ENCODE measurements at regions not wholly inside any gene's neighbourhood (a gene's known extent, or its start where the extent isn't known, plus 50 kb on each side); places are given as distances from the start of the nearest gene placed in this dataset.
"Not testable (repeated sequence)": the region's sequence is repeated elsewhere in the genome, so short reads cannot be mapped to it uniquely, and the experiment has no call there.

DNA sequence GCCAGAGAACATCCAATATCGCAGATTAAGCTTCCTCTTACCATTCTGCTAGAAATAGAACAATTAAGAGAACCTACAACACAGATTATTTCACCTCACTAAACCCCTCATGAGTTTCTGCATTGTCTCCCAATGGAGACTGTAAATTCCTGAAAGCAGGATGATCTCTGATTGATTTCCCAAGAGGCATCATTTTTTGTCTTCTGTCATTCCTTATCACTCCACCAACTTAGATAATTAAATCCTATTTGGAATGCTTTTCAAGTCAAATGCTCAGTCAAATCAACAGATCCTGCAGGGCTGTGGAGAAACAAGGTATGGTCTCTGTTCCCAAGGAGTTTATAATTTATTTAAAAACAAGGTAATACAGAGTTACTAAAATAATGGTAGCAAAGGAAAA, 161.5 kb downstream of the MTERF1 start:
- FAIRE-seq, result no peak

DNA sequence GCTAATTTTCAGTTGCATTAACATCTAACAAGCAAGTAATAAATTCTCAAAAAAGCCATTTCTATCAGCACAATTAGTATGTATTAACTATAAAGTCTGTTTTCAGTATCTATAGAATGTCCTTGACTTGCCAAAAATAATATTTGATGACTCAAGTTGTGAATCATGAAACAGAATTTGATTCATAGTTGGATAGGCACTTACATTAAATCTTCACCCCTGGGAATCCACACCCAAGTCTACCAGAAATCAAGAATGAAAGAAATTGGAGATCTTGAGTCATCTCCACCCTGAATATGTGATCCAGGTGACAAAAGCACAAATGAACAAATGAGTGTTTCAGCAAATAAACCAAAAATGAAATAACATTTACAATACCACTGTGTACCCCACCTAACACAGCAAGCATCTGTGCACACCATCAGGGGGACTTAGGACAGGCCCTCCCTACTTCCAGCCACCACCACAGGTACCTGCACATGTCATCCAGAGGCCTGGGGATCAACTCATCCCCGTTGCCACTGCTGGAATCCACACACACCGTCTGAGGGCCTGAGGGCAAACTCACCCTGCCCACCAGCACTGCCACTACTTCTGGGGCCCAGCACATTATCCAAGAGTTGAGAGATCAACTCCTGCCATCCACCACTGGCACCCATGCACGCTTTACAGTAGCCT, 160.1 kb downstream of the MTERF1 start:
- FAIRE-seq, result no peak

DNA sequence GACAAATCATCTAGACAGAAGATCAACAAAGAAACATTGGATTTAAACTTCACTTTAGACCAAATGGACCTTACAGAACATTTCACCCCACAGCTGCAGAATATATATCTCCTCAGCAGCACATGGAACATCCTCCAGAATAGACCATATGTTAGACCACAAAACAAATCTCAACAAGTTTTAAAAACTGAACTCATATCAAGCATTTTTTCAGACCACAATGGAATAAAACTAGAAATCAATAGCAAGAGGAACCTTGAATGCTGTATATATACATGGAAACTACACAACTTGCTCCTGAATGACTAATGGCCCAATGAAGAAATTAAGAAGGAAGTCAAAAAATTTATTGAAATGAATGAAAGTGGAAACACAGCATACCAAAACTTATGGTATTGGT, 157.7 kb downstream of the MTERF1 start:
- FAIRE-seq, result no peak

DNA sequence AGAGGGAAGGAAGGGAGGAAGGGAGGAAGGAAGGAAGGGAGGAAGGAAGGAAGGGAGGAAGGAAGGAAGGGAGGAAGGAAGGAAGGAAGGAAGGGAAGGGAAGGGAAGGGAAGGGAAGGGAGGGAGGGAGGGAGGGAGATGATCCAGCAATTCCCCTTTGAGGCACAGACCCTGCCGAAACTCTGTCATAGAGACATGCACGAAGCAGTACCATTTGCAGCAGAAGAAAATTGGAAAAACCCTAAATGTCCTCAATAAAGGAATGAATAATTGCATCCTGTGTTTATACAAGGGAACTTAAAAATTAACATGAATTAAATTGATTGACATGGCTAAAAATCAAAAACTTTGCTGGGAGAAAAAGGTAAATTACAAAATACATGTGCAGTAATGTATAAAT, 151.5 kb downstream of the MTERF1 start:
- not testable (repeated sequence) for FAIRE-seq

DNA sequence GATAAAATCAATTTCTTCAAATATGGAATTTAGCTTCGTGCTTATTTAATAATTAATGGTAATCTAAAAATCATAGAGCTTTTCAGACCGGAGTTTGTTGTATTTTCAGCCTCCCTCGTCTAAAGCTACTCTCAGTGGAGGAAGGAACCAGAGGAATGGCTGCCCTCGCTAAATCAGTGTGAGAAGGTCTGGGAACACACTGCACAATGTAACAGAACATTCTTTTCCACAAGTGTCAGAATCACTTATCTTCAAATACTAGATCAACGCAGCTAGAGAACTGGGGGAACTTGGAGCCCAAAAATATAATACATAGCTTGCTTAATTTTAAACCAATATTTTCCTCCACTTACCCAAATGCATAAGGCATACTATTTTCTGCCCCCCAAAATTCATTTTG, 148.5 kb downstream of the MTERF1 start:
- FAIRE-seq, result no peak

DNA sequence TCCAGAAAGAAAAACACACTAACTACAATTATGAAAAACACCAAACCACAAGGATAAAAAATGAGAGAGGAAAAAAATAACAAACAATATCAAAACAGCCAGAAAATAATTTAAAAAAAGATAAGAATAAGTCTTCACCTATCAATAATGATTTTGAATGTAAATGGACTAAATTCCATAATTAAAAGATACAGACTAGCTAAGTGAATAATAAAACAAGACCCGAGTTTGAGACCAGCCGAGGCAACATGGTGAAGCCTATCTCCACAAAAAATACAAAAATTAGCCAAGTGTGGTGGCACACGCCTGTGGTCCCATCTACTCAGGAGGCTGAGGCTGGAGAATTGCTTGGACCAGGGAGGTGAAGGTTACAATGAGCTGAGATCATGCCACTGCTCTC, 131.1 kb downstream of the MTERF1 start:
- FAIRE-seq, result no peak

DNA sequence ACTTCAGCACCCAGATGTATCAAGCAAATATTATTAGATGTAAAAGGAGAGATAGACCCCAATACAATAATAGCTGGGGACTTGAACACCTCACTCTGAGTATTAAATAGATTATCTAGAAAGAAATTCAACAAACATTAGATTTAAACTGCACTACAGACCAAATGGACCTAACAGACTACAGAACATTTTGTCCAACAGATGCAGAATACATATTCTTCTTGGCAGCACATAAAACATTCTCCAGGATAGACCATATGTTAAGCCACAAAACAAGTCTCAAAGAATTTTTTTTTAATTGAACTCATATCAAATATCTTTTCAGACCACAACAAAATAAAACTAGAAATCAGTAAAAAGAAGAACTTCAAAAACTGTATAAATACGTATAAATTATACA, 130.4 kb downstream of the MTERF1 start:
- no peak for FAIRE-seq

DNA sequence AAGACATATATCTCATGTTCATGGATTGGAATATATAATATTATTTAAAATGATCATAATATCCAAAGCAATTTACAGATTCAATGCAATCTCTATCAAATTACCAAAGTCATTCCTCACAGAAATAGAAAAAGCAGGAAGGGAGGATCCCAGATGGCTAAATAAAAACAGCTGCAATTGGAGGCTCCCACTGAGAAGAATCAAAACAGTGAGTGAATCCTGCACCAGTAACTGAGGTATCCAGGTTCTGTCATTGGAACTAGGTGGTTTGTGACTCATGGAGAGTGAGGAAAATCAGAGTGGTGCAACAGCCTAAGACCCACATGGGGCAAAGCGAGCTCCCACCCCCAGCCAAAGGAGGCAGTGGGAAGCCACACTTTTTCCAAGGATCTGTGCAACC, 128.4 kb downstream of the MTERF1 start:
- no peak for FAIRE-seq

DNA sequence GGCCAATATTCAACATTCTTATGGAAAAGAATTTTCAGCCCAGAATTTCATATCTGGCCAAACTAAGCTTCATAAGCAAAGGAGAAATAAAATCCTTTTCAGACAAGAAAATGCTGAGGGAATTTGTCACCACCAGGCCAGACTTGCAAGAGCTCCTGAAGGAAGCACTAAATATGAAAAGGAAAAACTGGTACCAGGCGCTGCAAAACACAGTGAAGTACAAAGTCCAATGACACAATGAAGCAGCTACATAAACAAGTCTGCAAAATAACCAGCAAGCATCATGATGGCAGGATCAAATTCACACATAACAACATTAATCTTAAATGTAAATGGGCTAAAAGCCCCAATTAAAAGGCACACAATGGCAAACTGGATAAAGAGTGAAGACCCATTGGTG, 126.2 kb downstream of the MTERF1 start:
- not testable (repeated sequence) for FAIRE-seq

DNA sequence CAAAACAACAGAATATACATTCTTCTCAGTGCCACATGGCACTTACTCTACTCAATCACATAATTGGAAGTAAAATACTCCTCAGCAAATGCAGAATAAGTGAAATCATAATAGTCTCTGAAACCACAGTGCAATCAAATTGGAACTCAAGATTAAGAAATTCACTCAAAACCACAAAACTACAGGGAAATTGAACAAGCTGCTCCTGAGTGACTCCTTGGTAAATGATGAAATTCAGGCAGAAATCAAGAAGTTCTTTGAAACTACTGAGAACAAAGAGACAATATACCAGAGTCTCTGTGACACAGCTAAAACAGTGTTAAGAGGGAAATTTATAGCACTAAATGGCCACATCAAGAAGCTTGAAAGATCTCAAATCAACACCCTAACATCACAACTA, 125.4 kb downstream of the MTERF1 start:
- FAIRE-seq, result not testable (repeated sequence)

DNA sequence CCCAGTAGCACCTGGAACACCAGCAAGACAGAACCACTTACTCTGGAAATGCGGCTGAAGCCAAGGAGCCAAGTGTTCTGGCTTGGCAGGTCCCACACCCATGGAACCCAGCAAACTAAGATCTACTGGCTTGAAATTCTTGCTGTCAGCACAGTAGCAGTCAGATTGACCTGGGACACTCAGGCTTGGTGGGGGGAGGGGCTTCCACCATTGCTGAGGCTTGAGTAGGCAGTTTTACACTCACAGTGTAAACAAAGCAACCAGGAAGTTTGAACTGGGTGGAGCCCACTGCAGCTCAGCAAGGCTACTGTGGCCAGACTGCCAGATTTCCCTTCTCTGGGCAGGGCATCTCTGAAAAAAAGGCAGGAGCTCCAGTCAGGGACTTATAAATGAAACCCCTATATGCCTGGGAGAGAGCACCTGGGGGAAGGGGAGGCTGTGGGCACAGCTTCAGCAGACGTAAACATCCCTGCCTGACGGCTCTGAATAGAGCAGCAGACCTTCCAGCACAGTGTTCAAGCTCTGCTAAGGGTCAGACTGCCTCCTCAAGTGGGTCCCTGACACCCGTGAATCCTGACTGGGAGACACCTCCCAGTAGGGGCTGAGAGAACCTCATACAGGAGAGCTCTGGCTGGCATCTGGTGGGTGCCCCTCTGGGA, 121.2 kb downstream of the MTERF1 start:
- FAIRE-seq, result no peak

DNA sequence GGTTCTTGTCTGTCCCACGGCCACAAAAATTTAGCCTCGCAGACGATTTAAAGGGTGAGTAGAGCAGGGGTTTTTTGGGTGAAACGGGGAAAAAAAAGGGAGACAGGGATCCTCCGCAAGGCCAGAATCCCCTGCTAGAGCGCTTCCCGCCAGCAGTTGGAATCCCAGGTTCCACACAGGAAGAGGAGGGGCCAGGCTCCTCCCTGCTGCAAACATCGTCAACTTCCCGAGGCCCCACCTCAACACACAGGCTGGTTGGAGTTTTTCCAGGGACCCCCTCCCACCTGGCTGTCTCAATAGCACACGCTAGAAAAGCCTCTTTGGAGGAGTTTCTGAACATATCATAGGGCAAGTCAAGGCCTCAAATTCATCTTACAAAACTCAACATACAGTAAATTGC, 112.7 kb downstream of the MTERF1 start:
- FAIRE-seq, result no peak

DNA sequence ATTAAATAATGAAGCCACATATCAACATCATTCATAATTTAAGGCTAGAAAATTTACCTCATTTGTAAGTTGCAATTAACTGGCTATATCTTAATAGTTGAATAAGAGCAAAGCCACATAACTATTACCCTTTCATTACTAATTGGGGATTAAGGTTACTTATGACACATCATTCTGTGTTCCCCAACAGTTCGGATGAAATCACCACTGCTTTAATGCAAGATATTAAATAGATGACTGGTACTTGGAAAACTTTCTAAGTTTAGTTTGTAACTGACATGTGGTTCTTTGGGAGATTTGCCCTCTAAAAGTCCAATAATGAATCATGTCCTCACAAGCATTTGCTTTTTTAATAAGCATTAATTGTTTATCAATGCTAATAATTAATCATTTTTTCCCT, 109.1 kb downstream of the MTERF1 start:
- no peak for FAIRE-seq

DNA sequence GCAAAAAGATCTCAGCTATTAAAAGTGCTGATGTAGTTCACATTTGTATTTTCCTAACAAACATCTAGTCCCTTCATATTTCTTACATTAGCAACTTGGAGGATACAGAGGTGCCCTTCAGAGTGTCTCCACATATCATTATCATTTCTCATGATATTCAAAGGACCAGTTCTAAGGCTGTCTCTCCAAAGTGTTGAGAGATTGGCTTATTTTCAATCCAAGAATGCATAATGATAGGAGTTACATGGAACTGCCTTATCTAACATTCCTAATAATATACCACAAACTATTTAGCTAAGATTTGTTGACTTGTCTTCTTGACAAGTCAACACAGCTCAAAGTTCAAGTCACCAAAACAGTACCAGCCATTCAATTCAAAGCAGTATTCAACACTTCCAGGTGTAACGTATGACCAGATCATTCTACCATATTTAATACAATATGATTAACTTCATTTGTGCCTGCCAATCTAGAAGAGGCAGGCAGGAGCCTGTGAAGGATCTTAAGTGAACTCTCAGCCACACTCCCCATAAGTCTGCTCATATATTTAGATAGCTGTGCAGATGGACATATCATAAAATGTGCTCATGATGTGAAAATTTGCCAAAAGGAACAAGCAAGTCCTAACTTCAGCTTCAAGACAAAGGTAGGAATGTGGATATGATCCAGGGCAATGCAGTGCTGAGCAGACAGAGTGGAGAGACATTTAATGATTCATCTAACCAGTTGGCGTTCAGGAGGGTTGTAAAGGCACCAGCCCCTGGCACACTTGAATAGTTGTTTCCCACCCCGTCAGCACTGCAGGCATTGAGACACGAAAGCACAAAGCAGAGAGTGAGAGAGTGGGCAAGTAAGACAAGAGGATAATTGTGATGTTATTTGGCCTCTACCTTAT, 108.3 kb downstream of the MTERF1 start:
- FAIRE-seq, result no peak

DNA sequence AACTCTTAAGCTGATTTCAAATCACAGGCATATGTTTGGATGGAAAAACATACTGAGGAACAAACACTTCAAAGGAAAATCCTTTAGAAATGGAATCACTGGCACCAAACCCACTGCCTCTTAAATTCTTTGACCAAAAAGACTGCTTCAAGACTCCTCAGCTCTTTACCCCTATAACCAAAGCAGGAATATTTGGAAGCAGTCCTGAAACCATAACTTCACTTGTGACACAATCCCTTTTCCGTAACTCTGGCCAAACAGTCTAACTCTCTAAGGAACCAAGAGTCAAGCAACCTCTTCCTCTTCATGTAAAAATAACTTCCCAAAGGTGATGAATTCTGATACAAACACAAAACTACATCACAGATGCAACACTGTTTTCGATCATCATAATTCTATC, 104.3 kb downstream of the MTERF1 start:
- no peak for FAIRE-seq

DNA sequence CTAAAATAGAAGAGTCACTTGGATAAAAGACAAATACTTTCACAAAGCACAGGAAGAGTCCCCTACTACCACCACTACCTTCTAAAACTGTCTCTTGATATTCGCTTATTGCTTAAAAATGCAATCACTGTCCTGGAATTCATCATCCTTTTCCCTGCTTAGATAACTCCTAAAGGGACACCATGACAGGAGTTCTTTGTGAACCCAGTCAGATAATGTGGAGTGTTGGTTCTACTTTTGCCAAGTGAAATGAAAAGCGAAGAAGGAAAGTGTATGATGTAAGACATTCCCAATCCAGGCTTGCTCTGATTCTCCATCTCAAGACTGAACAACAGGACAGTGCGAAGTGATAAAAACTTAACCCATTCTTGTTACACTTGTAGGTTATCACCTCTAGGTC, 103.0 kb downstream of the MTERF1 start:
- FAIRE-seq, result no peak

DNA sequence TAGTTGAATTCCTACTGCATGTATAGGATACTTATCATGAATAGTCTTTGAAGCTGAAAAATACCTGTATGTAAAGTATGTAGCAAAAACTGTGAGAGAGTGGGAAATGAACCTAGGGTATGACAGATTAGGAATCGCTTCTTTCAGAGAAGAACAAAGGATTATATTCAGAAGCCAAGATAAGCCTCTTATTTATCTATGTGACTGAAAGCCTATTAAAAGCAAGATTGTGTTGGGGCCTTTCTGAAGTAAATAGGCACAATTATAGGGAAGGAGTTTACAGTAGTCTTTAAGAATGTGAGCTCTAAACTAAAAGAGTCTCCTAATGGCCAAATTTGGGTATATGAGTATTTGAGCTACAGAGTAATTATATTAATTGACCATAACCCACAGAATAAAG, 102.1 kb downstream of the MTERF1 start:
- no peak for FAIRE-seq

DNA sequence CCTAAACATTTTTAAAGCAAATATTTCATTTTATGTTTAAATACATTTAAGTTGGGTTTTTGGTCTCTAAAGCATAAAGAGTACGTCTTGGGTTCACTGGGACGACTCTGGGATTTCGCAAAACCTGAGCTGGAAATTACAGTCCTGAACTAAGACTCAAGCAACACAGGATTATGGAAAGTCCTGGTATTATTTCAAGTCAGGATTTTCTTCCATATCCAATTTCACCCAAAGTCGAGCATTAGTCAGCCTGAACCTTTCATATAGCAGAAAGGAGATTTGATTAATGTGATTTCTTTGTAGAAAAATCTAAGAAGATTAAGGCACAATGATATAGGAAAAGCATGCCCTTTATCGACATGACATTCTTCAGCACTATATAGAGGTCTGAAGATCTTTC, 100.0 kb downstream of the MTERF1 start:
- no peak for FAIRE-seq

DNA sequence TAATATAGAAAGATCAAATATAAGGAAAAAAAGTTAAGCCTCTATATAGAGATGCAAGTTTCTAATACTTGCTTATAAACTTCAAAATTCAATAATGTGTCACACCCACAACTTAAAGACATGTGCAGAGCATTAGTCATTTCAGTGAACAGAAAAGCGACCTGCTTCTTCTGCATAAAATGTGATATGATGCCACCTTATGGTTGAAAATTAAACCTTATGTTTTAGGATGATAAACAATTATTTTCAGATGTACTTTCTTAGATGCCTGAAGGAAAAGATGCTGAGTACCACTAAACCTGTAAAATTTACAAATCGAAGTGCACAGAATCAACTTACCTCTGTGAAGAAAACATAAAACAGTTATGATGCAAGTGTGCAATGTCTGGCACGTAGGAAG, 96.0 kb downstream of the MTERF1 start:
- FAIRE-seq, result peak; percentile 19

DNA sequence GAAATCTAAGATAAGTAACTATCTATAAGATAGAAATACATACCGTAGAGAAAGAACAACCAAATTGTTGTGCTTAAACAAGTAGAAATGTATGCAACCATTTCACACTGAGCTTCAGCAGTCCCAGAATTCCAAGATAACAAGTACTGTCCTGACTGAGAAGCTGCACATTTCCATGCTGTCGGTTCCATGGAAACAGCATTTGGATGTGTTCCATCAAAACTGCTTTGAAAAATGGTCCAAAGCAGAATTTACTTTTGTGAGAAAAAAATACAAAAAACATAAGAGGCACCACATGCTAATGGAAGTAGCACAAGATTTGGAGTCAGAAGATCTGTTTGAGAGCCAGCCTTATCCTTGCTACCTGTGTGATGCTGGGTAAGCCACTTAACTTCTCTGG, 92.6 kb downstream of the MTERF1 start:
- FAIRE-seq, result no peak

DNA sequence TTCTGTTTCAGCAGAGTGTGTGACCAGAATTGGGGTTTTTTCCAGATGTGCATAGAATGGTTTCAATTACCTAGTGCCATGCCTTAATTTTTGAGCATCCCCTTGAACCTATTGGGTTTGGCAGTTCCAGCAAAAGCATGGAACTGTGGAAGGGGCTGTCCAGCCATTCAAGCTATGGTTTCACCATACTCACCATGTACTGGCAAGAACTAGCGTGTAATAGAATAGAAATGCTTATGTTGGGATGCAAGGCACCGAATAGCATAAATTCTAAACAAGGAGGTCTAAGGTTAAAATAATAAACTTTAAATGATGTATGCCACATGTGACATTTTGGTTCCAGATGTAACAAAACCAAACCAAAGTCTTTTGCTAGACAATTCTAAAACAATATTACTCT, 91.4 kb downstream of the MTERF1 start:
- FAIRE-seq, result no peak

DNA sequence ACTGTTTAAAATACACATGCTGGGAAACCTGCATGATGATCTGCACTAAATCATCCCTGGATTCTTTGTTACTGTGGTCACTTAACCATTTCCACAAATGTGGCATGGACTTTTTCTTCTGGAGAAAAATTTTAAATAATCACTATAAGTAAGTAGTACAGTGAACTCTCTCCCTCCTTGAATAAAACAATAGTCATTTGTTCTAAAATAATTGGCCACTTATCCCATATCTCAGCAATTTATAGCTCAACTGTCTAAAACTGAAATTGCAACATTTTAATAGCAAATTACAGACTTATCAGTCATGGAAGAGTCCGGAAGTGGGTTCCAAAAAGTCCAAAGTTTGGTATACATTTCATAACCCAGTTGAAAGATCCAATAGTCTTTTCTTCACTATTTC, 90.9 kb downstream of the MTERF1 start:
- no peak for FAIRE-seq

DNA sequence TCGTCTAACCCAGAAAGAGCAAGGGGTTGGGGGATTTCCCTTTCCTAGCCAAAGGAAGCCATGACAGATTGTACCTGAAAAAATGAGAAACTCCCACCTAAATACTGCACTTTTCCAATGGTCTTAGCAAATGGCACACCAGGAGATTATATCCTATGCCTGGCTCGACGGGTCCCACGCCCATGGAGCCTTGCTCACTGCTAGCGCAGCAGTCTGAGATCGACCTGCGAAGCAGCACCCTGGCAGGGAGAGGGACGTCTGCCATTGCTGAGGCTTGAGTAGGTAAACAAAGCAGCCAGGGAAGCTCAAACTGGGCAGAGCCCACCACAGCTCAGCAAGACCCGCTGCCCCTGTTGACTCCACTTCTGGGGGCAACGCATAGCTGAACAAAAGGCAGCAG, 89.9 kb downstream of the MTERF1 start:
- FAIRE-seq, result not testable (repeated sequence)

DNA sequence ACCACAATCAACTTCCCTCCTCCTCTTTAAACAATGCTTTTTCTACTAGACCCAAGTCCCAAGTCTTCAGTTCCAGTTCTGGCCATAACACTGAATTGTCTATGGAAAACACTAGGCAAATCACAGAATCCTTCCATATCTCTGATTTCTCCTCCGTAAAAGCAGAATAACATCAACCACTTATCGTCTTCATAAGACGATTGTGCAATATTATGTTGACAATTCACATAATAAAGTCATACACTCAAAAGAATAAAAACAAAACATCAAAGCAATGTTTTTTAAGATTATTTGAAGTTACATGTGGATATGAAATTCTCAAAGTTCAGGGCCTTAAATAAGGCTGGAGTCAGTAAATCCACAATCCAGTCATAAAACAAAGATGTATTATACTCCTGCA, 84.4 kb downstream of the MTERF1 start:
- FAIRE-seq, result no peak
